Stomach (tissue), 8 donors: ENCODE measurements at regions not wholly inside any gene's neighbourhood (a gene's known extent, or its start where the extent isn't known, plus 50 kb on each side); places are given as distances from the start of the nearest gene placed in this dataset.

ENCODE experiments used
- DNase-seq, 2 donors: peaks; one replicate each; pipeline versions ENCODE4 v3.0.0 to v3.0.0-alpha.2; 2013 to 2019
- H3K27ac ChIP-seq, 5 donors: fragments of 200-600 bp in 4 of 5; sonication (generic) in 4 of 5; one replicate each; pipeline ENCODE4 v1.5.1; 2013 to 2019; ENCODE audit warnings: mild to moderate bottlenecking in 1 of 5, moderate library complexity in 1 of 5
- H3K27me3 ChIP-seq, 3 donors: fragments of 200-600 bp; sonication (generic); one replicate each; pipeline ENCODE4 v1.5.1; 2017 to 2019; ENCODE audit warnings: mixed run types in 1 of 3
- H3K36me3 ChIP-seq, 4 donors: fragments of 200-600 bp; sonication (generic); 1 replicate in 3 of 4; 2 replicates in 1 of 4; pipeline ENCODE4 v1.5.1; 2016 to 2019
- H3K4me1 ChIP-seq, 4 donors: fragments of 200-600 bp; sonication (generic); one replicate each; pipeline ENCODE4 v1.5.1; 2016 to 2019
- H3K4me3 ChIP-seq, 4 donors: fragments of 200-600 bp; sonication (generic) in 3 of 4; one replicate each; pipeline ENCODE4 v1.5.1; 2016 to 2019; ENCODE audit warnings: mild to moderate bottlenecking in 1 of 4
- H3K9me3 ChIP-seq, 4 donors: fragments of 200-600 bp; sonication (generic); one replicate each; pipeline ENCODE4 v1.5.1; 2016 to 2019
- CTCF ChIP-seq, 7 experiments: fragments of 450-650 bp in 4 of 7; fragments of 200-600 bp in 3 of 7; sonication (generic) in 3 of 7; IDR thresholded peaks; one replicate each; pipeline ENCODE4 v1.5.1; 2016 to 2019; ENCODE audit warnings: antibody characterized with exemption in 7 of 7, control low read depth in 2 of 7, mild to moderate bottlenecking in 1 of 7
- EP300 ChIP-seq: sonication (generic); formaldehyde crosslinking; IDR thresholded peaks from one replicate; pipeline ENCODE4 v1.6.1; 2017; ENCODE audit warnings: antibody characterized with exemption
- POLR2A ChIP-seq, 4 donors: fragments of 450-650 bp; IDR thresholded peaks; one replicate each; pipeline ENCODE4 v1.6.1; 2016; ENCODE audit warnings: antibody characterized with exemption in 4 of 4, control low read depth in 2 of 4, mild to moderate bottlenecking in 1 of 4, moderate library complexity in 1 of 4
- POLR2AphosphoS5 ChIP-seq, 3 donors: sonication (generic); formaldehyde crosslinking; IDR thresholded peaks; one replicate each; pipeline ENCODE4 v1.6.1; 2016; ENCODE audit warnings: antibody characterized with exemption in 3 of 3
- WGBS, 5 donors: extraction: QIAGEN DNeasy Blood & Tissue Kit in 3 of 5; methylation state at CpG; one replicate each; pipeline versions ENCODE4 v1.1.5 to v1.1.7; 2013 to 2018; 5-methylcytosine and 5-hydroxymethylcytosine counted together
- intact Hi-C: fragments of 100-400 bp; cut with DNase I; formaldehyde crosslinking; loops from one replicate; pipeline ENCODE4 v1.15.1; 2023; ENCODE audit warnings: low total_unique reads
- donor health status: healthy with polysubstance abuse.
- donor health status: Bipolar disorder and iron deficiency.
- donor health status: healthy.

DNA sequence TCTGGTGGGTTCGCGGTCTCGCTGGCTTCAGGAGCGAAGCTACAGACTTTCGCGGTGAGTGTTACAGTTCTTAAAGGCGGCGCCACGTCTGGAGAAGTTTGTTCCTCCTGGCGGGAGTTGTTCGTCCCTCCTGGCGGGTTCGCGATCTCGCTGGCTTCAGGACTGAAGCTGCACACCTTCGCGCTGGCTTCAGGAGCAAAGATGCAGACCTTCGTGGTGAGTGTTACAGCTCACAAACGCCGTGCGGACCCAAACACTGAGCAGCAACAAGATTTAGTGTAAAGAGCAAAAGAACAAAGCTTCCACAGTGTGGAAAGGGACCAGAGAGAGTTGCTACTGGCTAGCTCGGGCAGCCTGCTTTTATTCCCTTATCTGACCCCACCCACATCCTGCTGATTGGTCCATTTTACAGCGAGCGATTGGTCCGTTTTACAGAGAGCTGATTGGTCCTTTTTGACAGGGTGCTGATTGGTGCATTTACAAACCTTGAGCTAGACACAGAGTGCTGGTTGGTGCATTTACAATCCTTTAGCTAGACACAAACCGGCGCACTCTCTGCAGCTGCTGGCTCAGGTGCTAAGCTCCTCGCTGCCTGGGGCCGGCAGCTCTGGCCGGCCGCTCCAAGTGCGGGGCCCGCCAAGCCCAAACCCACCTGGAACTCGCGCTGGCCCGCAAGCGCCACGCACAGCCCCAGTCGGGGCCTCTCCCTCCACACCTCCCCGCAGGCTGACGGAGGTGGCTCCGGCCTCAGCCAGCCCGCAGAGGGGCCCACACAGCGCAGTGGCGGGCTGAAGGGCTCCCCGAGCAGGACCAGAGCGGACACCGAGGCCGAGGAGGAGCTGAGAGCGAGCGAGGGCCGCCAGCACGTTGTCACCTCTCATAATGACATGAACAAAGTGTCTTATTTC is 172.8 kb upstream of the KCTD3 start:
- H3K27me3 ChIP-seq, result no peaks in the 10 kb centered on the region
- H3K9me3 ChIP-seq, result peaks cover 0 to 7% (median 3%) of the 10 kb centered on the region in 4 donors
- H3K27ac ChIP-seq, result no peak overlapping the region
- no peaks in the 10 kb centered on the region for H3K4me1 ChIP-seq
- no peak overlapping the region for H3K4me3 ChIP-seq
- TF ChIP-seq POLR2A (IDR thresholded peaks at IDR 0.05), result no peak
- TF ChIP-seq CTCF (IDR thresholded peaks at IDR 0.05), result no peak
- no peak for TF ChIP-seq POLR2AphosphoS5 (IDR thresholded peaks at IDR 0.05)
- TF ChIP-seq EP300, result no peak
- no peak for DNase-seq
- intact Hi-C loops, result no loop called here
- H3K36me3 ChIP-seq, result no peaks in the 10 kb centered on the region
- 94 to 96% (median 96%) methylated on average over 44 to 53 of the region's 53 CpGs for WGBS, 5 donors

DNA sequence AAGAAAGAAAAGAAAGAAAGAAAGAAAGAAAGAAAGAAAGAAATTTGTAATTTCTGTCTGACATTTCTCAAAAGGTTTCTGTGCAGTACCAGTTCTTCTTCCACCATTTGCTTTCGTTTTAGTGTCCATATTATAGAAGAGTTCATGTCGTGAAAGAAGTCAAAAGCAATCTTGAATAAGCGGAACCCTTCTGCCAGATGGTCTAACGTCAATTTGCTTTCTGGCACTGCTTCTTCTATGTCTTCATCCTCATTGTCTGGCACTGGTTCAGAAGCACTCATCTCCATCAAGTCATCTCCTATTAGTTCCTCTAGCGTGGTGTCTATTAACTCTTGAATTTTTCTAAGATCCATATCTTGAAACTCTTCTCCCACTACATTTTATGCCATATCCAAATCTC is 170.0 kb upstream of the KCTD3 start:
- Histone ChIP-seq H3K27me3 (no peaks in the 10 kb centered on the region), H3K9me3 (peaks cover 0 to 7% (median 3%) of the 10 kb centered on the region in 4 donors), H3K36me3 (no peaks in the 10 kb centered on the region), H3K27ac (no peak overlapping the region), H3K4me3 (no peak overlapping the region), H3K4me1 (no peaks in the 10 kb centered on the region)
- intact Hi-C loops, result no loop called here
- no peak for DNase-seq
- 77 to 88% (median 86%) methylated on average over 5 of the region's 5 CpGs for WGBS, 5 donors
- TF ChIP-seq POLR2AphosphoS5 (IDR thresholded peaks at IDR 0.05), result no peak
- no peak for TF ChIP-seq CTCF (IDR thresholded peaks at IDR 0.05)
- no peak for TF ChIP-seq EP300
- TF ChIP-seq POLR2A (IDR thresholded peaks at IDR 0.05), result no peak

DNA sequence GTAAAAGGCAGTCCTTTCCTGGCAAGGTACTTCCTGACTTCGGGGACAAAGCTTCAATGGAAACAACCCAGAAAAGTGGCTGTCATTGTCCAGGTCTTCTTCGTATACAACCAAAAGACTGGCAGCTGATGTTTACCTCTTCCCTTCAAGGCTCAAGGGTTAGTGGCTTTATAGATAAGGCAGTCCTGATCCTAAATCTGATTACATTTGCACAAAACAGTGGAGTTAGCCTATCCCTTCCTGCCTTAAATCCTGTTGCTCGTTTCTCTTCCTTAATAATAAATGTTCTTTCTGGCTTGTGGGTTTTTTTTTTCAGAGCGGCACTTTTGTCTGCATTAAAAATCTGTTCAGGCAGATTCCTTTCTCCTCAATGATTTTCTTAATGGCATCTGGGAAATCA is 169.3 kb upstream of the KCTD3 start:
- Histone ChIP-seq H3K27me3 (no peaks in the 10 kb centered on the region), H3K9me3 (peaks cover 0 to 7% (median 3%) of the 10 kb centered on the region in 4 donors), H3K4me3 (no peak overlapping the region), H3K27ac (no peak overlapping the region), H3K36me3 (no peaks in the 10 kb centered on the region), H3K4me1 (no peaks in the 10 kb centered on the region)
- 25 to 38% (median 31%) methylated on average over 4 of the region's 4 CpGs for WGBS, 5 donors
- no peak for DNase-seq
- intact Hi-C loops, result no loop called here
- TF ChIP-seq POLR2AphosphoS5 (IDR thresholded peaks at IDR 0.05) (no peak), POLR2A (IDR thresholded peaks at IDR 0.05) (no peak), CTCF (IDR thresholded peaks at IDR 0.05) (no peak), EP300 (no peak)

DNA sequence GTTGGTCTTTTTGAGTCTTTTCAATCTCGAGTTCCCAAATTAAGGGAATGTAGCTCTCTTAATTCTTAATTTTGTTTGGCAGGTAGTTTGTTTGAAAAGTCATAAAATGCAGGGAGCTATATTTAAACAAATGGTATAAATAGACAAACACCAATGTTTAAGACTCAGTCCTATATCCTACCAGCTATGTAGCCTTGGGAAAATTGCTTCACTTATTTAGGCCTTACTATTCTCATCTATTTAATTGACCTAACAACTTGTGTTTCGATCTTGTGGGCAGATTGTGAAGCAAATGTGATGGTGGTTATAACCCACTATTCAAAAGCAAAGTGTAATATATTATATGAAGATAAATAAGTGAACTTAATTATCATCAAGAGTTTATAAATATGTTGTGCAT is 167.3 kb upstream of the KCTD3 start:
- intact Hi-C loops, result no loop called here
- Histone ChIP-seq H3K4me1 (no peaks in the 10 kb centered on the region), H3K27me3 (no peaks in the 10 kb centered on the region), H3K9me3 (no peaks in the 10 kb centered on the region), H3K27ac (no peak overlapping the region), H3K4me3 (no peak overlapping the region), H3K36me3 (no peaks in the 10 kb centered on the region)
- WGBS, 5 donors, result 79 to 86% (median 81%) methylated on average over 2 of the region's 2 CpGs
- TF ChIP-seq EP300, result no peak
- TF ChIP-seq CTCF (IDR thresholded peaks at IDR 0.05), result no peak
- no peak for TF ChIP-seq POLR2AphosphoS5 (IDR thresholded peaks at IDR 0.05)
- TF ChIP-seq POLR2A (IDR thresholded peaks at IDR 0.05), result no peak
- DNase-seq, result no peak
